ENCODE measurements at regions not wholly inside any gene's neighbourhood (a gene's known extent, or its start where the extent isn't known, plus 50 kb on each side); places are given as distances from the start of the nearest gene placed in this dataset.

- TF ChIP-seq POLR2AphosphoS5 (IDR thresholded peaks at IDR 0.05; ENCODE audit: insufficient read depth, low read depth, low read length) (no peak), JUN (IDR thresholded peaks at IDR 0.05; ENCODE audit: borderline replicate concordance, insufficient read depth, insufficient read length, low read depth) (no peak)
Observed at GRCh38 chr6:11656491-11656890, 118.9 kb downstream of the TMEM170B start.

Data from endothelial cell of umbilical vein (primary cell).